ENCODE measurements at regions not wholly inside any gene's neighbourhood (a gene's known extent, or its start where the extent isn't known, plus 50 kb on each side); places are given as distances from the start of the nearest gene placed in this dataset.

GRCh38 chr17:13118311-13118710, 100.5 kb upstream of the ELAC2 start:
- TF ChIP-seq EP300 (IDR thresholded peaks at IDR 0.05) (no peak), POLR2A (IDR thresholded peaks at IDR 0.05) (no peak), POLR2AphosphoS5 (IDR thresholded peaks at IDR 0.05) (no peak)
- TF ChIP-seq, protein P1, sequence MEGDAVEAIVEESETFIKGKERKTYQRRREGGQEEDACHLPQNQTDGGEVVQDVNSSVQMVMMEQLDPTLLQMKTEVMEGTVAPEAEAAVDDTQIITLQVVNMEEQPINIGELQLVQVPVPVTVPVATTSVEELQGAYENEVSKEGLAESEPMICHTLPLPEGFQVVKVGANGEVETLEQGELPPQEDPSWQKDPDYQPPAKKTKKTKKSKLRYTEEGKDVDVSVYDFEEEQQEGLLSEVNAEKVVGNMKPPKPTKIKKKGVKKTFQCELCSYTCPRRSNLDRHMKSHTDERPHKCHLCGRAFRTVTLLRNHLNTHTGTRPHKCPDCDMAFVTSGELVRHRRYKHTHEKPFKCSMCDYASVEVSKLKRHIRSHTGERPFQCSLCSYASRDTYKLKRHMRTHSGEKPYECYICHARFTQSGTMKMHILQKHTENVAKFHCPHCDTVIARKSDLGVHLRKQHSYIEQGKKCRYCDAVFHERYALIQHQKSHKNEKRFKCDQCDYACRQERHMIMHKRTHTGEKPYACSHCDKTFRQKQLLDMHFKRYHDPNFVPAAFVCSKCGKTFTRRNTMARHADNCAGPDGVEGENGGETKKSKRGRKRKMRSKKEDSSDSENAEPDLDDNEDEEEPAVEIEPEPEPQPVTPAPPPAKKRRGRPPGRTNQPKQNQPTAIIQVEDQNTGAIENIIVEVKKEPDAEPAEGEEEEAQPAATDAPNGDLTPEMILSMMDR (IDR thresholded peaks at IDR 0.05), result no peak

All from stomach (tissue), 4 donors.